ENCODE measurements at regions not wholly inside any gene's neighbourhood (a gene's known extent, or its start where the extent isn't known, plus 50 kb on each side); places are given as distances from the start of the nearest gene placed in this dataset.
"Not testable (repeated sequence)": the region's sequence is repeated elsewhere in the genome, so short reads cannot be mapped to it uniquely, and the experiment has no call there.

DNA sequence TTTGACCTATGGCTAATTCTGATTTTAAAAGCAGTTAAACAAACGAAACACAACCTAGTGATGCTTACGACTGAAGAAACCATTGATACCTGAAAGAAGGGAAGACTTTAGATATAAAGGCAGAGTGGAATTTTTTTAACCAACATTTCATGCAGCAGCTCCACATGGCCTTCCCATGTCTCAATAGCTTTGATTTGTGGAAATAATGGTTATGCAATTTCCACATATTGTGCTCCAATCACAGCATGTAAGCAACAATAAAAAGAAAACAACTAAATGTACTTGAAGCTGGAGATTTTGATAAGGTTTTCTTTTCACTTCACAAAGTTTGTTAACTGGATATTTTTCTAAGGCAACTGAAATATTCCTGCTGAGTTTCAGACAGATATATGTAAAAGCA lies 82.0 kb upstream of the SLC39A10 start:
- in situ Hi-C loops (cut with HindIII; ENCODE audit: low pct_unique_long_range_greater_than_20kb, low sequenced_read_pairs): no loop called here
- DNase-seq (ENCODE audit: low read depth): no peak

DNA sequence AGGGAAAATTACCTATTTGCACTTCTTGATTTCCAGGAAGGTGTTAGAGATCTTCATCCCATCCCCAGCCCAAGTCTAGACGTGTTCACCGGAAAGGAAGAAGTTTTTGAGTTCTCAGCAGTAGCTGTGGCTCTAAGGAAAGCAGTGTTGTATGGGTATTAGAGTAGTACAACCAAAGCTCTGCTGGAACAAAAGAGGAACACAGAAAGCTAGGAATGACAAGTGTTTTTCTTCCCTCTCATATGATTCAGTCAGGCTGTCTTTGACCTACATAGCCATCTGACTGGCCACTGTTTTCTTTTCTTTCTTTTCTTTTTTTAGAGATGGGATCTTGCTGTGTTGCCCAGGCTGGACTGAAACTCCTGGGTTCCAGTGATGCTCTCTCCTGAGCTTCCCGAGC lies 82.7 kb upstream of the SLC39A10 start:
- peak; percentile 11 for DNase-seq (ENCODE audit: low read depth)
- in situ Hi-C loops (cut with HindIII; ENCODE audit: low pct_unique_long_range_greater_than_20kb, low sequenced_read_pairs): no loop called here

DNA sequence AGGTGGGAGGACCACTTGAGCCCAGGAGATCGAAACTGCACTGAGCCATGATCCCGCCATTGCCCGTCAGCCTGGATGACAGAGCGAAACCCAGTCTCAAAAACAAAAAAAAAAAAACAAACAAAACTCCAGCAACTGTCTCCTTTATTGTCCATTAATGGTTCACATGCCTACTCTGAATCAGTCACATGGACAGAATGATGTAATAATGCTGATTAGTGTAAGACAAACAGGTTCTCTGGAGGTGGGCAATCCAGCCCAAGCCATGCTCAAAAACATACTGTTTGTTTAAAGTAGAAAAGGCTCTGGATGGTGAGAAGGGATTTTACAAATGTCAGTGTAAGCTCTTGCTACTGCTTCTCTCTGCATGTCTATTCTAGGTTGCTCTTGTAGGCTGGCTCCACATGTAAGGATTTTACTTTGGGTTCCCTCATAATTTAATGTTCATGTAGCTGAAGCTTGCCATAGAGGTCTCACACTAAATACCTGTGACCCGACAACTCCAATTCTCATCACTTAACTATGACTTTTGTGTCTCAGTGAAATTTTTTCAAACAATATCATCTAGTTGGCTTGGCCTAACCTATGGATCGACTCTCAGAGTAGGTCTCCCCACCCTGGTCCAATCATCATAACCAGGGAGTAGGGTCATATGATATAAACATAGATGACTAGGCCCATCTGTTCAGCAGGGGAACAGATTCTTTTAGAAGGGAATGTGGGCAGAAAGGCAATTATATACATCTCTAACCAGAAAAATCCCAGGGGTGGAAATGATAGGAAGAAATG lies 83.9 kb upstream of the SLC39A10 start:
- DNase-seq (ENCODE audit: low read depth): peak; percentile 46
- in situ Hi-C loops (cut with HindIII; ENCODE audit: low pct_unique_long_range_greater_than_20kb, low sequenced_read_pairs): no loop called here

DNA sequence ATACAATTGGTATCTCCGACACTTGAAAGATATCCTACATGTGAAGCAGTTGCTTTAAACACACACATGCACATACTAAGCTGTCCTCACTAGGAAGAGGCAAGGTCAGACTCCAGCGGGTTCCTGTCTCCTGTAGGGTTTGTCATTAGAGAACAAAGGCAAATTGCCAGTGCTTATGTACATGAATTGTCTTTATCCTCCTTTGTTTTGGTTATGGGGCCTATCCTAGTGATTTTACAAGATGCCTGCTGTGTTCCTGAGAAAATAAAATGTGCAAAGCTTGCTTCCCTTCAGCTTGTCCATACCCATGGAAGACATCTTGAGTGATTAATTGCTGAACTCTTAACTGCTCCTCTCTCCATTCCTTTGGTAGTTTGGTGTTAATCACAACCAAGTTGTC lies 86.7 kb upstream of the SLC39A10 start:
- DNase-seq (ENCODE audit: low read depth): no peak
- in situ Hi-C loops (cut with HindIII; ENCODE audit: low pct_unique_long_range_greater_than_20kb, low sequenced_read_pairs): no loop called here

DNA sequence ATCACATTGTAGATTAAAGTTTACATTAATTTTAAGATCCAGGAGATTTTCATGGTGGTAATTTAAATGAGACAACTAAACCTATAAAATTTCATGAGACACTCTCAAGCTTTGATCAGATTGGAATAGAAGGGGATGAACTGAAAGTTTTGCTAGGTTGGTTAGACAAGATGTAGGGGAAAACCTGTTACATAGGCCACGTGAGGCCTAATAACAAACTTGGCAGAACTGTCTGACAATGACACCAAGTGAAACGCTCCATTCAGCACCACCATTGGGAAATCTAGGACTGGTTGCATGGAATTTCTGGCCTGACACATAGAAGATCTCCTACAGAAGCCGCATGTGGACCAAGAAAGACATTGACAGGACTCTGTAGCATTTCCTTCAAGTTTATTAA lies 87.8 kb upstream of the SLC39A10 start:
- in situ Hi-C loops (cut with HindIII; ENCODE audit: low pct_unique_long_range_greater_than_20kb, low sequenced_read_pairs): no loop called here
- no peak for DNase-seq (ENCODE audit: low read depth)

DNA sequence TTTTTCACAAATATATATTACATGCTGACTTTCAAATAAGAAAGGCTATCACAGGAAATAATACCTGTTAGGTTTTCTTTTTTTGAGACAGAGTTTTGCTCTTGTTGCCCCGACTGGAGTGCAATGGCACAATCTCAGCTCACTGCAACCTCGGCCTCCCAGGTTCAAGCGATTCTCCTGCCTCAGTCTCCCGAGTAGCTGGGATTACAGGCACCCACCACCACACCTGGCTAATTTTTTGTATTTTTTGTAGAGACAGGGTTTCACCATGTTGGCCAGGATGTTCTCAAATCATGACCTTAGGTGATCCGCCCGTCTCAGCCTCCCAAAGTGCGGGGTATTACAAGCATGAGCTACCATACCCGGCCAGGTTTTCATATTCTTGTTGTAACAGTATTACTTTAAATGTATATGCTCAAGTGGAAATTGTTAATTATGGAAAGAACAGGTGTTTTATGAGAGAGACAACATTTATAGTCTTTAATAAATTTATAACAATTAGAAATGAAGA lies 92.3 kb upstream of the SLC39A10 start:
- DNase-seq (ENCODE audit: low read depth); in situ Hi-C loops (cut with HindIII; ENCODE audit: low pct_unique_long_range_greater_than_20kb, low sequenced_read_pairs): not testable (repeated sequence)

DNA sequence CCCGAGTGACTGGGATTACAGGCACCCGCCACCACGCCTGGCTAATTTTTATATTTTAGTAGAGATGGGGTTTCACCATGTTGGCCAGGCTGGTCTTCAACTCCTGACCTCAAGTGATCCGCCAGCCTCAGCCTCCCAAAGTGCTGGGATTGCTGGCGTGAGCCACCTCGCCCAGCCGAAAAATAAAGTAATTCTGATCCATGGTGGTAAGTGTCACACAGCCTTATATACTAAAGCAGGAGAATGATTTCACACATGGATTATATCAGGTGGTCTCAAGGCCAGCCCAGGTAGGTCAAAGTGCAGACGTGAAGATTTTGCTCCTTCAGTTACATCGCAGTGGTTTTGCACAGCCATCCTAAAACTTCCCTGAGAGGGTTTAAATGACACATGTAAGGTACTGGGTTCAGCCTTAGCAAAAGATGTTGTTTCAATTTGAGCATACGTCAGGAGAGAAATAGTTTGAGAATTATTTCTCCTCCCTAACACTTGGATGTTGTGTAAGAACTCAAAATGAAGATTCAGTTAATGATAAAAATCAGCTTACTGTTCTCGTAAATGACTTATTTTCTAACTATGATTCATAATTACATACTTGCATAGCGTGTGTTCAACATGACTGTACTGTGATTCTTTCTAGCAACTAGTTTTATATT lies 93.0 kb upstream of the SLC39A10 start:
- in situ Hi-C loops (cut with HindIII; ENCODE audit: low pct_unique_long_range_greater_than_20kb, low sequenced_read_pairs): no loop called here
- DNase-seq (ENCODE audit: low read depth): no peak

DNA sequence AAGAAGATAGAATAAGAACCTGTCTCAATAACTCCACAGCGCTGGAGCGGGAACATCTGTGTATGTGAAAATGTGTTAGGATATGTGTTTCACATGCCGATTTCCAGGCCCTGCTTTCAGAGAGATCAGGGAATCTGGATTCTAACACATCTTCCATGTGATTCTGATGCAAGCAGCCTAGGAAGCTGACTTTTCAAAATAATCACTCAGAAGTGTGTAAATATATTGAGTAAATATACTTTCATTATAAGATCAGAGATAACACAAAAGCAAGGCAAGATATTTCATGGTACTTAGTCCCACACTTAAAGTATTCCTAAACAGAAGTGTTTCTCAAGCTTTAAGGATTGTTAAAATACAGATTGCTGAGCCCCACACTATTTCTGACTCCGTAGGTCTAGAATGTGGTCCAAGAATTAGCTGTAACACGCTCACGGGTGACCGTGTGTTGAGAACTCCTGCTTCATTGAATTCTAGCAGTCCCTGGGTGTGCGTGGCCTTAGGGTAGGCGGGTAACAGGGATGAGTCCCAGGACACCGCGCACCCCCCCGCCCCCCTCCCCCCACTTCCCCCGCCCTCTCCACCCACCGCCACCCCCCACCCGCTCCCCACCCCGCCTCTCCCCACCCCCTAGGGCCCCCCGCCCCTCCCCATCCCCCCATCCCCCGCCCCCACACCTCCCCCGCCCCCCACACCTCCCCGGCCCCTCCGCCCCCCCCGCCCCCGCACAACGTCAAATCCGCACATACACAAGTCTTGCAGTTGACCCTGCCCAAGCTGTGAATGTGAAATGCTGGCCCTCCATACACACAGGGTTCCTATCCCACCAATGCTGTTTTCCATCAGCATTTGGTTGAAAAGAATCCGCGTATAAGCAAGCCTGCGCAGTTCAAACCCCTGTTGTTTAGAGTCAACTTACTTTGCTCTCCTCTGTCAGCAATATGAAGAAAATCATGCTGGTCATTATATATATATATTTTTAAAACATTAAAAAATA lies 94.2 kb upstream of the SLC39A10 start:
- no peak for DNase-seq (ENCODE audit: low read depth)
- in situ Hi-C loops (cut with HindIII; ENCODE audit: low pct_unique_long_range_greater_than_20kb, low sequenced_read_pairs): no loop called here

DNA sequence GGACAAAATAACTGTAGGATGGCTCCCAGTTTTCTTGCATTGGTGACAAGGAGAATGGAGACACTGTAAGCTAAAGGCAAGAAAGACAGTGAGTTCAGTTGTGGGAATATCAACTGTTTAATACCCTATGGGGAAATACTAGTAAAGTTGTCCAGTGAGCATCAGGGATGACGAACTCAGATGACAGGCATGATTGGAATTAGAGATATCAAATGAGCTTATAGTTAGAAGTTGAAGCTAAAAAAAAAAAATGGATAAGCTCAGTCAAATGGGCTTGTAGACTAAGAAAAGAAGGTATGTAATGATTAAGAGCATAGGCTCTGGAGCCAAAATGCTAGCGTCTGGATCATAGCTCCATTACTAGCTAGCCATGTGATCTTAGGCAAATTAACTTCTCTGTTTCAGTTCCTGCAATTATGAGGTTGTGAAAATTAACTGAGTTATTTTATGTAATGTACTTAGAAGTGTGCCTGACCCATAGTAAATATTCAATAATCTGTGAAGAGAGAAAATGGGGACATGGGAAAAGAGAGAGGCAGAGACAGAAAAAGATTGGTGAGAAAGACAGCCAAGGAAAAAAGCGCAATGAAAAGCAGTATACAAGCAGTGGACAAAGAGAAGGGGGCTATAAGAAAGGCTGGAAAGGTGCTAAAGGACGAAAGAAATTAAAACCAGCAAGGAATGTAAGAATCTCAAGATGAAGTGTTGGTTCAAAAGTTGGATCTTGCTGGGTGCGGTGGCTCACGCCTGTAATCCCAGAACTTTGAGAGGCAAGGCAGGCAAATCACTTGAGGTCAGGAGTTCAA lies 95.7 kb upstream of the SLC39A10 start:
- DNase-seq (ENCODE audit: low read depth): peak; percentile 18
- in situ Hi-C loops (cut with HindIII; ENCODE audit: low pct_unique_long_range_greater_than_20kb, low sequenced_read_pairs): no loop called here

DNA sequence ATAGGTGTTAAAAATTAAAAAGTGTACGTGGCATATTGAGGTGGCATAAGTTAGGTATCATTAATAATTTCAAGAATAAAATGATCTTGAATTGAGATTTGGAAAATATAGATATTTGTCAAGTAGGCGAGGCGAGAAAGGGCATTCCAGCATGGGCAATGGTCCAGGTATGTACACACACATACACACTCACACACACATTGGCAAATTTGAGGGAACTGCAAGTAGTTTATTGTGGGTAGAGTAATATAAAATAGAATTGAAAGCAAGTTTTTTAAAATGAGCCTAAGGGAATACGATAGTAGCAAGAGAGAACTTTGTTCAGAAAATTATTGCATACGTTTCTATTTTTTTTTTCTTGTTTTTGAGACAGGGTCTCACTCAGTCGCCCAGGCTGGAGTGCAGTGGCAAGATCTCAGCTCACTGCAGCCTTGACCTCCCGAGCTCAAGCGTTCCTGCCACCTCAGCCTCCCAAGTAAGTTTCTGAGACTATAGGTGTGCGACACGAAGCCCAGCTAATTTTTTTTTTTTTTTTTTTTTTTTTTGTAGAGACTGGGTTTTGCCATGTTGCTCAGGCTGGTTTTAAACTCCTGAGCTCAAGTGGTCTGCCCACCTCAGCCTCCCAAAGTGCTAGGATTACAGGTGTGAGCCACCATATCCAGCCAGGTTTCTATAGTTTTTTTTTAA lies 96.7 kb upstream of the SLC39A10 start:
- no peak for DNase-seq (ENCODE audit: low read depth)

DNA sequence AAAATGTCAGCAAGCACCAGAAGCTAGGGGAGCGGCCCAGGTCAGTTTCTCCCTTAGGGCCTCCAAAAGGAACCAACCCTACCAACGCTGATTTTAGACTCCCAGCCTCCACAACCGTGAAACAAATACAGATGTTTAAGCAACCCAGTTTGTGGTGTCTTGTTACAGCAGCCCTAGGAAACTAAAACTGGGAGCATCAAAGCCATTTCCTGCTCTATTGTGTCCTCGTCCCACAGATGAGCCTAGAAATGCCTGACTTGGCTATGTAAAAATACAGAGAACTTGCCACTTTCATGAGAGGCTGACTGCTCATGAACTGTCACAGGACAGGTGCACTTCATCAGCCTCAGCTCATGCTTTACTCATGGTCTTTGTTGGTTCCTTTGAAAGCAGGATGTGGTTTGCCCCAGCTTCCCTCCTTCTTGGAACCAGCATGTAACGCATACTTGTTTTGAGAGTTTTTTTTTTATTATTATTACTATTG lies 97.6 kb upstream of the SLC39A10 start:
- DNase-seq (ENCODE audit: low read depth): no peak
- in situ Hi-C loops (cut with HindIII; ENCODE audit: low pct_unique_long_range_greater_than_20kb, low sequenced_read_pairs): no loop called here

More for the DNA sequence above, 96.7 kb upstream of the SLC39A10 start:
- in situ Hi-C loops (cut with HindIII; ENCODE audit: low pct_unique_long_range_greater_than_20kb, low sequenced_read_pairs): no loop called here

DNA sequence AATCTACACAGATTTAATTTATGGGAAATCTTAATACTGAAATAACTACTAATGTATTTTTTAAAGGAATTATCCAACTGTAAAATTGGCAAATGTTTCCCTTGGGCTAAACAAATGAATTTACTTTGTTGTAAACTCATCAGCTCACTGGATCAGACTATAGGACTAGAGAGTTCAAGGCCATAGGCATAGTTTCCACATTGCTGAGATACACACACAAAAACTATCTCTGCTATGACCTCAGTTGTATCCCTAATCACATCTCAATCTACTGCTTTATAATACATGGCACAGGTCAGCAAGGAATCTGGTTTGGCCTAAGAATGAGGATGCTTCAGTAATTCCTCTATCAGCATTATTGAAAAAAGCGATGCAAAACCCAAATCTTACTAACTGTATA lies 101.1 kb upstream of the SLC39A10 start:
- no peak for DNase-seq (ENCODE audit: low read depth)
- in situ Hi-C loops (cut with HindIII; ENCODE audit: low pct_unique_long_range_greater_than_20kb, low sequenced_read_pairs): no loop called here

DNA sequence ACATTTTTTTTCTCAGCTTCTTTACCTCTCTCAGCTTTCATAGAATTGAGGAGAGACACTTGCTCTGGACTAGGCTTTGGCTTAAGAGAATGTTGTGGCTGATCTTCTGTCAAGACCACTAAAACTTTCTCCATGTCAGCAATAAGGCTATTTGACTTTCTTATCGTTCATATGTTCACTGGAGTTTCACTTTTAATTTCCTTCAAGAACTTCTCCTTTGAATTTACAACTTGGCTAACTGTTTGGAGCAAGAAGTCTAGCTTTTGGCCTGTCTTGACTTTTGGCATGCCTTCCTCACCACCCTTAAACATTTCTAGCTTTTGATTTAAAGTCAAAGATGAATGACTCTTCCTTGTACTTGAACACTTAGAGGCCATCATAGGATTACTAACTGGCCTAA lies 104.4 kb upstream of the SLC39A10 start:
- no peak for DNase-seq (ENCODE audit: low read depth)
- in situ Hi-C loops (cut with HindIII; ENCODE audit: low pct_unique_long_range_greater_than_20kb, low sequenced_read_pairs): no loop called here

DNA sequence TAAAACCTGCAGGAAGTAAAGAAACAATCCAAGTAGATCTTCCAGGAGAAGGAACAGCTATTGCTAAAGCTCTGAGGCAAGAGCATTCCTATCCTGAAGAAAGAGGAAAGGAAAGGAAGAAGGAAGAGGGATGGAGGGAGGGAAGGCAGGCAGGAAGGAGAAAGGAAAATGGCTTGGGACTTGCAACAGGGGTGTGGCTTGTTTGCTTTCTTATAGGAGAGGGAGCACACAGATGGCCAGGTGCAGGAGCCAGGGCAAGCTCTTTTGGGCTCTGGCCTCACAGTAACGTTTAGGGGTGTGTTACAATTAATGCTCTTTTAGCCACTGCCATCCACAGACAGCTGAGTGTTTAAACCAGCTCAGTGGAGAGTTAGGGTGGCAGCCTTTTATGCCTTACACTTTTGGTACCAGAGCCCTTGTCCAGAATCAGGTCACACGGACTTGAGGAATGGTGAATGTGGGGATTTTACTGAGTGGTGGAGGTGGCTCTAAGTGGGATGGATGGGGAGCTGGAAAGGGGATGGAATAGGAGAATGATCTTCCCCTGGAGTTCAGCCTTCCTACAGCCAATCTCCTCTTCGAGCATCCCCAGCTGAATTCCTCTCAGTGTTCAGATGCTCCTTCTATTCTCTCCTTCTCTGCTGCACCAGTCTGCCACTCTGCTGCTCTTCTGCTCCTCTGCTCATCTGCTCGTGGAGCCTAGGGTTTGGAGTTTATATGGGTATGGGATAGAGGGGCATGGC lies 108.7 kb upstream of the SLC39A10 start:
- no peak for DNase-seq (ENCODE audit: low read depth)
- in situ Hi-C loops (cut with HindIII; ENCODE audit: low pct_unique_long_range_greater_than_20kb, low sequenced_read_pairs): no loop called here

DNA sequence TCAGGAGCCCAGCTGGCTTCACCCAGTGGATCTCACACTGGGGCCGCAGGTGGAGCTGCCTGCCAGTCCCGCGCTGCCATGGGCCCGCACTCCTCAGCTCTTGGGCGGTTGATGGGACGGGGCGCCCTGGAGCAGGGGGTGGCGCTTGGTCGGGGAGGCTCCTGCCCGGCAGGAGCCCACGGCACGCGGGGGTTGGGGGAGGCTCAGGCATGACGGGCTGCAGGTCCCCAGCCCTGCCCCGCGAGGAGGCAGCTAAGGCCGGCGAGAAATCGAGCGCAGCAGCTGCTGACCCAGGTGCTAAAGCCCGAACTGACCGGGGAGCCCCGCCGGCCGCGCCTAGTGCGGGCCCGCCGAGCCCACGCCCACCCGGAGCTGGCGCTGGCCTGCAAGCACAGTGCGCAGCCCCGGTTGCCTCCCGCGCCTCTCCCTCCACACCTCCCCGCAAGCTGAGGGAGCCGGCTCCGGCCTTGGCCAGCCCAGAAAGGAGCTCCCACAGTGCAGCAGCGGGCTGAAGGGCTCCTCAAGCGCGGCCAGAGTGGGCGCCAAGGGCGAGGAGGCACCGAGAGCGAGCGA lies 109.7 kb upstream of the SLC39A10 start:
- in situ Hi-C loops (cut with HindIII; ENCODE audit: low pct_unique_long_range_greater_than_20kb, low sequenced_read_pairs): not testable (repeated sequence)

DNA sequence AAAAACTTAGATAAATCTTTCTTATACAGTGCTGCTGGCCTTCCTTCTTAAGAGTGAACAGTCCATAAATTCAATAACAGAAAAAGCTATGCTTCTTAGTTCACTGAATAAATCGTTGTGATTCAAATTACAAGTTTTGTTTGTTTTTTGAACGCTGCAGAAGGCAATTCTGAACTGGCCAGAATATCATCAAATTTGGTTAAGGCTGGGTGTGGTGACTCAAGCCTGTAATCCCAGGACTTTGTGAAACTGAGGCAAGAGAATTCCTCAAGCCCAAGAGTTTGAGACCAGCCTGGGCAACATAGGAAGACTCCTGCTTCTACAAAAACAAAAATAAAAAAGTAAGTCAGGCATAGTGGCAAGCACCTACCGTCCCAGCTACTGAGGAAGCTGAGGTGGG lies 111.2 kb upstream of the SLC39A10 start:
- DNase-seq (ENCODE audit: low read depth): no peak
- in situ Hi-C loops (cut with HindIII; ENCODE audit: low pct_unique_long_range_greater_than_20kb, low sequenced_read_pairs): no loop called here

More for the DNA sequence above, 109.7 kb upstream of the SLC39A10 start:
- not testable (repeated sequence) for DNase-seq (ENCODE audit: low read depth)

All from Caki2 (cell line).